ENCODE measurements at regions not wholly inside any gene's neighbourhood (a gene's known extent, or its start where the extent isn't known, plus 50 kb on each side); places are given as distances from the start of the nearest gene placed in this dataset.

- Histone ChIP-seq H3K27ac (ENCODE audit: low read depth in 1 of 2, low read length in 2 of 2) (no peak overlapping the region), H3K27me3 (ENCODE audit: control insufficient read depth in 1 of 2, insufficient read depth in 2 of 2, low read length in 1 of 2) (no peaks in the 10 kb centered on the region), H3K9me3 (ENCODE audit: control insufficient read depth, low read length) (no peaks in the 10 kb centered on the region), H3K4me1 (ENCODE audit: control insufficient read depth in 1 of 2, insufficient read depth in 2 of 2, low read length in 2 of 2) (peaks cover 0 to 2% of the 10 kb centered on the region in 2 donors), H3K4me3 (ENCODE audit: low read length in 2 of 2) (no peak overlapping the region), H3K36me3 (ENCODE audit: control insufficient read depth in 1 of 2, insufficient read depth in 2 of 2, low read length in 1 of 2) (no peaks in the 10 kb centered on the region)
- no peak for ATAC-seq (ENCODE audit: low FRiP score)
- no peak for DNase-seq
- intact Hi-C loops (cut with DNase I), result no loop called here
- 17 to 38% methylated on average over 1 of the region's 1 CpG for WGBS, 2 donors
Observed at GRCh38 chr2:225737556-225737955, 338.0 kb downstream of the NYAP2 start.

GRCh38 chr2:225735844-225736243 is 336.3 kb downstream of the NYAP2 start:
- intact Hi-C loops (cut with DNase I), result no loop called here
- Histone ChIP-seq H3K4me1 (ENCODE audit: control insufficient read depth in 1 of 2, insufficient read depth in 2 of 2, low read length in 2 of 2) (peaks cover 0 to 2% of the 10 kb centered on the region in 2 donors), H3K9me3 (ENCODE audit: control insufficient read depth, low read length) (no peaks in the 10 kb centered on the region), H3K27ac (ENCODE audit: low read depth in 1 of 2, low read length in 2 of 2) (no peak overlapping the region), H3K4me3 (ENCODE audit: low read length in 2 of 2) (no peak overlapping the region), H3K36me3 (ENCODE audit: control insufficient read depth in 1 of 2, insufficient read depth in 2 of 2, low read length in 1 of 2) (no peaks in the 10 kb centered on the region), H3K27me3 (ENCODE audit: control insufficient read depth in 1 of 2, insufficient read depth in 2 of 2, low read length in 1 of 2) (no peaks in the 10 kb centered on the region)
- ATAC-seq (ENCODE audit: low FRiP score) (no peak), DNase-seq (no peak)
- 0 to 1% methylated on average over 3 of the region's 3 CpGs for WGBS, 2 donors

- no peak overlapping the region for H3K27ac ChIP-seq (ENCODE audit: low read depth in 1 of 2, low read length in 2 of 2)
- H3K4me1 ChIP-seq (ENCODE audit: control insufficient read depth in 1 of 2, insufficient read depth in 2 of 2, low read length in 2 of 2), result peaks cover 0 to 2% of the 10 kb centered on the region in 2 donors
- no peak for DNase-seq
- H3K4me3 ChIP-seq (ENCODE audit: low read length in 2 of 2), result no peak overlapping the region
- H3K36me3 ChIP-seq (ENCODE audit: control insufficient read depth in 1 of 2, insufficient read depth in 2 of 2, low read length in 1 of 2), result peaks cover 0 to 2% of the 10 kb centered on the region in 2 donors
- no peaks in the 10 kb centered on the region for H3K9me3 ChIP-seq (ENCODE audit: control insufficient read depth, low read length)
- H3K27me3 ChIP-seq (ENCODE audit: control insufficient read depth in 1 of 2, insufficient read depth in 2 of 2, low read length in 1 of 2), result no peaks in the 10 kb centered on the region
- intact Hi-C loops (cut with DNase I), result no loop called here
- ATAC-seq (ENCODE audit: low FRiP score), result no peak
- 72 to 76% methylated on average over 3 of the region's 3 CpGs for WGBS, 2 donors
Observed at GRCh38 chr2:225725726-225726125, 326.2 kb downstream of the NYAP2 start.

Small RNA genes in the stretch of these regions (microRNA-seq; reads per million reads assigned to microRNA genes)
- 0 reads per million in 2 donors for gene MIR5702
